CD4-positive, CD25-positive, alpha-beta regulatory T cell (primary cell): ENCODE measurements at regions not wholly inside any gene's neighbourhood (a gene's known extent, or its start where the extent isn't known, plus 50 kb on each side); places are given as distances from the start of the nearest gene placed in this dataset.

Experiments
- ATAC-seq, 2 donors: fragments of 150-1000 bp; cut with Tn5 transposase; one replicate each; pipeline ENCODE4 v1.10.0; 2021; ENCODE audit warnings: low read depth in 2 of 2, moderate number of reproducible peaks in 2 of 2, moderate library complexity in 1 of 2
- DNase-seq, 3 donors: peaks; one replicate each; pipeline versions ENCODE4 v3.0.0 to v3.0.0-alpha.2; 2012 to 2022; ENCODE audit warnings: mixed read lengths in 1 of 3
- H3K27ac ChIP-seq: one replicate; pipeline ENCODE4 v1.7.0; 2013; ENCODE audit warnings: mild to moderate bottlenecking, low read length; ENCODE audit not compliant: insufficient read depth, poor library complexity, severe bottlenecking
- H3K27me3 ChIP-seq: one replicate; pipeline ENCODE4 v1.7.0; 2013; ENCODE audit warnings: low read length; ENCODE audit not compliant: control insufficient read depth, insufficient read depth
- H3K36me3 ChIP-seq: one replicate; pipeline ENCODE4 v1.7.0; 2013; ENCODE audit warnings: mild to moderate bottlenecking, low read length, moderate library complexity; ENCODE audit not compliant: control insufficient read depth, insufficient read depth
- H3K4me1 ChIP-seq: 2 replicates; pipeline ENCODE4 v1.7.0; 2013; ENCODE audit warnings: mild to moderate bottlenecking, low read length; ENCODE audit not compliant: insufficient read depth, control insufficient read depth, poor library complexity, severe bottlenecking
- H3K4me3 ChIP-seq: one replicate; pipeline ENCODE4 v1.7.0; 2013; ENCODE audit warnings: low read depth, mild to moderate bottlenecking, low read length, moderate library complexity
- H3K9me3 ChIP-seq, 2 experiments: 1 replicate in 1 of 2; 2 replicates in 1 of 2; pipeline ENCODE4 v1.7.0; 2013; ENCODE audit warnings: low read length in 2 of 2, mild to moderate bottlenecking in 1 of 2, moderate library complexity in 1 of 2; ENCODE audit not compliant: control insufficient read depth in 2 of 2
- H3K27ac Mint-ChIP-seq, 3 donors: one replicate each; pipeline ENCODE4 v1.8.0; 2020 to 2022; ENCODE audit warnings: mild to moderate bottlenecking in 3 of 3, mixed read lengths in 3 of 3, moderate library complexity in 2 of 3
- H3K27me3 Mint-ChIP-seq: one replicate; pipeline ENCODE4 v1.8.0; 2022; ENCODE audit warnings: mild to moderate bottlenecking, mixed read lengths
- H3K36me3 Mint-ChIP-seq: one replicate; pipeline ENCODE4 v1.8.0; 2020; ENCODE audit warnings: mixed read lengths
- H3K4me1 Mint-ChIP-seq, 4 donors: one replicate each; pipeline ENCODE4 v1.8.0; 2020 to 2022; ENCODE audit warnings: mixed read lengths in 4 of 4, mild to moderate bottlenecking in 1 of 4
- H3K4me3 Mint-ChIP-seq, 4 donors: one replicate each; pipeline ENCODE4 v1.8.0; 2020 to 2022; ENCODE audit warnings: mild to moderate bottlenecking in 4 of 4, mixed read lengths in 4 of 4, moderate library complexity in 3 of 4
- H3K9me3 Mint-ChIP-seq, 7 donors: one replicate each; pipeline ENCODE4 v1.8.0; 2020 to 2022; ENCODE audit warnings: mixed read lengths in 7 of 7, mild to moderate bottlenecking in 3 of 7, moderate library complexity in 2 of 7

DNA sequence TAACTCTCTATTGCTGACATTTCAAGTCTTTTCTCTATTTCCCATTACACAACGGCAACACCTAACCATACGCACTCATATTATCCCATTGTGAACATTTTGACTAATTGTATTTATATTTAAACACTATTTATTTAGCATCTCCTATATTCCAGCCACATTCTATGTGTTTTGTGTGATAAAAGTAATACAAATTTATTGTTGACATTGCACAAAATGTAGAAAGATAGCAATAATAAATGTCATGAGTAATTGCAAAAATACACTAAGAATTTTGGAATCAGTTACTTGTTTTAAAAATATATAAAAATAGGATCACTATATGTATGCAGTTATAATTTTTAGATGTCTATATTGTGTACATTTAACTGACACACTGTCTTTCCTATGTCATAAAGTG lies 413.0 kb upstream of the PTPRD start:
- no peaks in the 10 kb centered on the region for H3K4me1 Mint-ChIP-seq
- ATAC-seq: no peak
- H3K9me3 Mint-ChIP-seq: peaks cover 3 to 28% (median 11%) of the 10 kb centered on the region in 7 donors

GRCh38 chr9:11038366-11038765 lies 425.6 kb upstream of the PTPRD start:
- Histone ChIP-seq H3K27me3 (no peaks in the 10 kb centered on the region), H3K4me1 (no peaks in the 10 kb centered on the region), H3K9me3 (peaks cover 2 to 25% of the 10 kb centered on the region in 2 experiments), H3K27ac (no peak overlapping the region), H3K36me3 (no peaks in the 10 kb centered on the region), H3K4me3 (no peak overlapping the region)
- H3K4me1 Mint-ChIP-seq: no peaks in the 10 kb centered on the region
- no peak for DNase-seq
- no peak for ATAC-seq
- H3K27ac Mint-ChIP-seq: no peak overlapping the region
- H3K27me3 Mint-ChIP-seq: no peaks in the 10 kb centered on the region
- H3K36me3 Mint-ChIP-seq: peaks cover 3% of the 10 kb centered on the region
- no peak overlapping the region for H3K4me3 Mint-ChIP-seq
- peaks cover 5 to 33% (median 16%) of the 10 kb centered on the region in 7 donors for H3K9me3 Mint-ChIP-seq

More for the DNA sequence above, 413.0 kb upstream of the PTPRD start:
- DNase-seq: no peak
- Histone ChIP-seq H3K27me3 (no peaks in the 10 kb centered on the region), H3K9me3 (peaks cover 4 to 18% of the 10 kb centered on the region in 2 experiments), H3K4me1 (no peaks in the 10 kb centered on the region), H3K27ac (no peak overlapping the region), H3K36me3 (no peaks in the 10 kb centered on the region), H3K4me3 (no peak overlapping the region)
- H3K27ac Mint-ChIP-seq: no peak overlapping the region
- H3K27me3 Mint-ChIP-seq: no peaks in the 10 kb centered on the region
- no peaks in the 10 kb centered on the region for H3K36me3 Mint-ChIP-seq
- H3K4me3 Mint-ChIP-seq: no peak overlapping the region

DNA sequence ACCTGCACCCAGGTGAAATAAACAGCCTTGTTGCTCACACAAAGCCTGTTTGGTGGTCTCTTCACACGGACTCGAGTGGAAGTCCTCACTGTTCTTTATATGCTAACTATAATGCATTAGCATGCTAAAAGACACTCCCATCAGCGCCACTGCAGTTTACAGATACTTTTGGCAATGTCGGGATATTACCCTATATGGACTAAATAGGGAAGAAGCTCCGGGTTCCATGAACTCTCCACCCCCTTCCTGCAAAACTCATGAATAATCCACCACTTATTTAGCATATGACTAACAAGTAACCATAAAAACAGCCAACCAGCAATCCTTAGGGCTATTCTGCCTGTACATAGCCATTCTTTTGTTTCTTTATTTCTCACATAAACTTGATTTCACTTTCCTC lies 426.2 kb upstream of the PTPRD start:
- Histone ChIP-seq H3K36me3 (no peaks in the 10 kb centered on the region), H3K4me3 (no peak overlapping the region), H3K9me3 (peaks cover 2 to 25% of the 10 kb centered on the region in 2 experiments), H3K4me1 (no peaks in the 10 kb centered on the region), H3K27me3 (no peaks in the 10 kb centered on the region), H3K27ac (no peak overlapping the region)
- H3K27ac Mint-ChIP-seq: peak overlapping the region in 1 of 3 donors; percentile 85
- H3K4me3 Mint-ChIP-seq: no peak overlapping the region
- H3K4me1 Mint-ChIP-seq: no peaks in the 10 kb centered on the region
- ATAC-seq (no peak), DNase-seq (no peak)
- peaks cover 5 to 33% (median 16%) of the 10 kb centered on the region in 7 donors for H3K9me3 Mint-ChIP-seq
- H3K36me3 Mint-ChIP-seq: peaks cover 3% of the 10 kb centered on the region
- H3K27me3 Mint-ChIP-seq: no peaks in the 10 kb centered on the region

- Histone ChIP-seq H3K9me3 (peaks cover 0 to 10% of the 10 kb centered on the region in 2 experiments), H3K4me1 (no peaks in the 10 kb centered on the region)
- ATAC-seq: no peak
These were observed 432.8 kb upstream of the PTPRD start for GRCh38 chr9:11045589-11045988.

DNA sequence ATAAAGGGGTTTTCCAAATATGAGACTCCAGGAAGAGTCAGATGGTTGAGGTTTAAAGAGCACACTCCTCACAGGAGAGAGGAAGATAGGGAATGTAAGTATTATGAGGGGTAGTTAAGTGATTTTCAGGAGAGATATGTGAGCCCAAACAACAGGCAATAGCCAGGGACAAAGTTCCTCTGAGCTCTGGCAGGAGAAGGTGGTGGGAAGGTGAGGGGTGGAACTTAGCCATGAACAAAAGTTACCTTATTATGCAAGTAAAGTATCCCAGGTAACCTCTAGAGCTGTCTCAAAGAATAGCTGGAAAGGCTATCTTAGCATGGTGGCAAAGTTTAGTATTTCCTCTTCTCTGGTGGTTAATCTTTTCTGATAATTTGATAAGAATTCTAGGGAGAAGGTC lies 450.5 kb upstream of the PTPRD start:
- Mint-ChIP-seq H3K9me3 (peaks cover 1 to 20% (median 4%) of the 10 kb centered on the region in 7 donors), H3K27me3 (no peaks in the 10 kb centered on the region), H3K27ac (no peak overlapping the region), H3K36me3 (no peaks in the 10 kb centered on the region), H3K4me3 (no peak overlapping the region), H3K4me1 (no peaks in the 10 kb centered on the region)
- no peak for ATAC-seq
- Histone ChIP-seq H3K36me3 (no peaks in the 10 kb centered on the region), H3K4me1 (no peaks in the 10 kb centered on the region), H3K27me3 (no peaks in the 10 kb centered on the region), H3K27ac (no peak overlapping the region), H3K9me3 (peaks cover 0 to 7% of the 10 kb centered on the region in 2 experiments), H3K4me3 (no peak overlapping the region)
- DNase-seq: no peak

More at GRCh38 chr9:11045589-11045988, 432.8 kb upstream of the PTPRD start:
- Mint-ChIP-seq H3K36me3 (no peaks in the 10 kb centered on the region), H3K27ac (no peak overlapping the region), H3K4me3 (no peak overlapping the region), H3K9me3 (peaks cover 0 to 18% (median 15%) of the 10 kb centered on the region in 7 donors), H3K27me3 (no peaks in the 10 kb centered on the region), H3K4me1 (no peaks in the 10 kb centered on the region)
- no peak overlapping the region for H3K4me3 ChIP-seq
- H3K27me3 ChIP-seq: no peaks in the 10 kb centered on the region
- DNase-seq: no peak
- H3K27ac ChIP-seq: no peak overlapping the region
- H3K36me3 ChIP-seq: no peaks in the 10 kb centered on the region

- Histone ChIP-seq H3K4me3 (no peak overlapping the region), H3K27me3 (no peaks in the 10 kb centered on the region), H3K27ac (no peak overlapping the region), H3K36me3 (no peaks in the 10 kb centered on the region), H3K4me1 (no peaks in the 10 kb centered on the region), H3K9me3 (peaks cover 0 to 7% of the 10 kb centered on the region in 2 experiments)
- Mint-ChIP-seq H3K4me1 (no peaks in the 10 kb centered on the region), H3K36me3 (no peaks in the 10 kb centered on the region), H3K9me3 (peaks cover 3 to 11% (median 4%) of the 10 kb centered on the region in 7 donors), H3K27ac (no peak overlapping the region), H3K27me3 (no peaks in the 10 kb centered on the region), H3K4me3 (no peak overlapping the region)
- DNase-seq (no peak), ATAC-seq (no peak)
These were observed 452.1 kb upstream of the PTPRD start for GRCh38 chr9:11064909-11065308.

DNA sequence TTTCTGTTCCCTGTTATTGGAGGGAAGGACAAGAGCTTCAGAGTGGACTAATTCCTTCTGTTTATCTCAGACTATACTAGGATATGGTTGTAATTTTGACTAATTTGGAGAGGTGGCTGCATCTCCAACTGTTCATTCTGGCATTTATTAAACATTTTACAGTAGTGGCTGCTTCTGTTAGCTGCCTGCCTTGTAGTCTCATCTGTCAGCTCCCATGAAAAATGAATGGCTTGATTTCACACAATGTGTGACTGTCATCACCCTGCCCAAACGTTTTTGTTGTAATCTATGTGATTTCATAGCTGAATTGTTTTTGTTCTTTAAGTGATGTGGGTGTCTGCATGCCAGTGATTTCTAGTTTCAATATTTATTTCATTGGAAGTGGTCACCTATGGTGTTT lies 459.4 kb upstream of the PTPRD start:
- Histone ChIP-seq H3K4me3 (no peak overlapping the region), H3K36me3 (no peaks in the 10 kb centered on the region), H3K27ac (no peak overlapping the region), H3K9me3 (peaks cover under 1 to 4% of the 10 kb centered on the region in 2 experiments), H3K4me1 (no peaks in the 10 kb centered on the region), H3K27me3 (no peaks in the 10 kb centered on the region)
- no peaks in the 10 kb centered on the region for H3K4me1 Mint-ChIP-seq
- no peaks in the 10 kb centered on the region for H3K27me3 Mint-ChIP-seq
- peaks cover 3 to 26% (median 9%) of the 10 kb centered on the region in 7 donors for H3K9me3 Mint-ChIP-seq
- no peaks in the 10 kb centered on the region for H3K36me3 Mint-ChIP-seq
- ATAC-seq: no peak
- no peak overlapping the region for H3K27ac Mint-ChIP-seq
- no peak overlapping the region for H3K4me3 Mint-ChIP-seq
- DNase-seq: no peak

DNA sequence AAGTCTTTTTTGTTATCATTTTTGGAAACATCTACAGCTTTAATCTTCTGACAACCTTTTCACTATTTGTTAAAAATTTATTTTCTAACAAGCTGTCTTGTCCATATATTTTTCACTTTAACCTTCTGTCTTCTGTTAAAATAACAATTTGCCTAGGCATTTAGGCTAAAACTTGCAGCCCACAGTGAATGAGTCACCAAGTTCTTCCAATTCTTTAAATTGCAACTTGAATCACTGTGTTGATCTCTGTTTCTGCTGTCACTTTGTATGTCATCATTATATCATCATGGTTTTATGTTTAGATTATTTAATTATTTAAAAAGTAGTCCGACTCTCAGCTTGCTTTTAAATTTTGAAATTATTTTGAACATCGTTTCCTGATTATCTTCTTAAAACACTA lies 473.8 kb upstream of the PTPRD start:
- H3K27me3 Mint-ChIP-seq: no peaks in the 10 kb centered on the region
- Histone ChIP-seq H3K36me3 (no peaks in the 10 kb centered on the region), H3K4me3 (no peak overlapping the region), H3K4me1 (no peaks in the 10 kb centered on the region), H3K27me3 (no peaks in the 10 kb centered on the region), H3K9me3 (peaks cover 2 to 13% of the 10 kb centered on the region in 2 experiments), H3K27ac (no peak overlapping the region)
- no peak overlapping the region for H3K27ac Mint-ChIP-seq
- no peak for DNase-seq
- no peak overlapping the region for H3K4me3 Mint-ChIP-seq
- H3K9me3 Mint-ChIP-seq: peaks cover 0 to 19% (median 8%) of the 10 kb centered on the region in 7 donors
- no peaks in the 10 kb centered on the region for H3K36me3 Mint-ChIP-seq
- no peak for ATAC-seq
- H3K4me1 Mint-ChIP-seq: no peaks in the 10 kb centered on the region
